PFSK-1 (cell line): ENCODE measurements at regions not wholly inside any gene's neighbourhood (a gene's known extent, or its start where the extent isn't known, plus 50 kb on each side); places are given as distances from the start of the nearest gene placed in this dataset.

Source experiments
- FOXP2 ChIP-seq: optimal IDR thresholded peaks from 2 replicates; pipeline ENCODE3; 2011; ENCODE audit warnings: borderline replicate concordance, control low read depth, inconsistent platforms; ENCODE audit not compliant: insufficient read depth; ENCODE audit errors: extremely low read length, extremely low read depth
- POLR2AphosphoS5 ChIP-seq: IDR thresholded peaks from 2 replicates; pipeline ENCODE4 v1.6.1; 2012; ENCODE audit warnings: low read depth, mild to moderate bottlenecking, control low read depth, low read length, moderate library complexity
- REST ChIP-seq, 2 experiments: IDR thresholded peaks; 2 replicates each; pipeline versions ENCODE4 v1.6.1 to v1.8.0; 2011 to 2012; ENCODE audit warnings: low read depth in 2 of 2, low read length in 2 of 2, control low read depth in 1 of 2, inconsistent platforms in 1 of 2, mild to moderate bottlenecking in 1 of 2, moderate library complexity in 1 of 2; ENCODE audit not compliant: insufficient read depth in 1 of 2
- SIN3A ChIP-seq: IDR thresholded peaks from 2 replicates; pipeline ENCODE4 v1.6.1; 2012; ENCODE audit warnings: mild to moderate bottlenecking, low read length, moderate library complexity, borderline replicate concordance; ENCODE audit not compliant: insufficient read depth
- TAF1 ChIP-seq: IDR thresholded peaks from 2 replicates; pipeline ENCODE4 v1.6.1; 2012; ENCODE audit warnings: low read length, control low read depth, borderline replicate concordance; ENCODE audit not compliant: insufficient read depth

DNA sequence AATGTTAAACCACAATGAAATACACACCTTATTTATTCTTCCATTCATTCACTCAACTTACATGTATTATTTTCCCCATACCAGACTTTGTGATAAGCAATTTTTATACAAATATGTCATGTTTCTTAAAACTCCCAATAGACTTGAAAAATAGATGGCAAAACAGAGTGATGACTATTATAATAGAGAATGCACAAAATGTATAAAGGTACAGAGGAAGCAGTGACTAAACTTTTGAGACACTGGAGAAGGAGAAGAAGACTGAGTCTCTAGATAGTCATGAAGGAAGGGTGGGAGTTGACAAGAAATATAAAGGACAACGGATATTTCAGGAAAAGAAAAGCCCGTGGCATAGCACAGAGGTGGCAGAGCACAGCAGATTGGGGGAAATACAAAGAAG is 198.1 kb upstream of the SLC39A10 start:
- TF ChIP-seq FOXP2 = no peak

GRCh38 chr2:195457873-195458272 is 199.2 kb upstream of the SLC39A10 start:
- TF ChIP-seq POLR2AphosphoS5 = no peak
- no peak for TF ChIP-seq REST (IDR thresholded peaks at IDR 0.05; ENCODE audit: insufficient read depth in 1 of 2, low read depth in 2 of 2, low read length in 2 of 2)
- no peak for TF ChIP-seq SIN3A
- TF ChIP-seq FOXP2 = no peak
- no peak for TF ChIP-seq TAF1

GRCh38 chr2:195456771-195457170 is 200.3 kb upstream of the SLC39A10 start:
- TF ChIP-seq SIN3A (no peak), FOXP2 (no peak), TAF1 (no peak), POLR2AphosphoS5 (no peak), REST (IDR thresholded peaks at IDR 0.05; ENCODE audit: insufficient read depth in 1 of 2, low read depth in 2 of 2, low read length in 2 of 2) (no peak)

GRCh38 chr2:195451160-195451559 is 205.9 kb upstream of the SLC39A10 start:
- no peak for TF ChIP-seq FOXP2
- TF ChIP-seq TAF1 = no peak
- no peak for TF ChIP-seq REST (IDR thresholded peaks at IDR 0.05; ENCODE audit: insufficient read depth in 1 of 2, low read depth in 2 of 2, low read length in 2 of 2)
- no peak for TF ChIP-seq SIN3A
- TF ChIP-seq POLR2AphosphoS5 = no peak

DNA sequence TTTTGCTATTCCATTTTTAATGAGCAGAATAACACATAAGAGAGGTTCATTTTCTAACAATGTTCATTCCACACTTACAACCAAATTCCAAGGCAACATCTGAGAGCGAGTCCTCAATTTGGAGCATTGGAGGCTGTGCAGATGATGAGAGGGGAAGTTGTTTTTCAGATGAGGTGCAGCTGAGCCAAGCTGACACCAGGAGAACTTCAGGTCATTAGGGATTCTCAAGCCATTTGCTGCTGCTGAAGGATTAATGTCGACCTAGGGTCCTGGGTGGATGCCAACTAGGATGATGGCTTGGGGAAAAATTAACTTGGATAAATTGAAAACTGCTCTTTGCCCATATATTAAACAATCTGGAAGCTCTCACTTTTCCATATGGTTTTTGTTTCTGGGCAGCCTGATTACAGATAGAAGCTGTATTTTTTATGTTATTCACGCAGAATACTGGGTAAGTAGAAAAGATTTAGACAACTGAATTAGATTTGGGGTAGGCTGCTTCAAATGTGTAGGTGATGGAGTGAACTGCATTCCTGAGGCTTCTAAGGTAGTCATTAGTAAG is 206.4 kb upstream of the SLC39A10 start:
- TF ChIP-seq SIN3A (no peak), REST (IDR thresholded peaks at IDR 0.05; ENCODE audit: insufficient read depth in 1 of 2, low read depth in 2 of 2, low read length in 2 of 2) (no peak), TAF1 (no peak), FOXP2 (no peak), POLR2AphosphoS5 (no peak)
